Activated CD8-positive, alpha-beta T cell treated with anti-CD3 and anti-CD28 coated beads, Interleukin-2, amount 10 ng/mL, durations not matched to agents 7 days and 5 days (primary cell): ENCODE measurements at regions not wholly inside any gene's neighbourhood (a gene's known extent, or its start where the extent isn't known, plus 50 kb on each side); places are given as distances from the start of the nearest gene placed in this dataset.

Source experiments
- ATAC-seq: fragments of 150-1000 bp; cut with Tn5 transposase; one replicate; pipeline ENCODE4 v1.10.0; 2021; ENCODE audit warnings: moderate library complexity
- CTCF ChIA-PET: fragments of 350-600 bp; sonication (Branson Sonifier 250); formaldehyde crosslinking; loops from one replicate; lab custom pipeline; 2021; ENCODE audit warnings: antibody characterized with exemption; lab: Charles Lee
- POLR2A ChIA-PET: fragments of 350-600 bp; sonication (Branson Sonifier 250); formaldehyde crosslinking; loops from one replicate; lab custom pipeline; 2021; ENCODE audit warnings: antibody characterized with exemption; lab: Charles Lee
- DNase-seq: peaks from one replicate; pipeline ENCODE4 v3.0.0-alpha.2; 2020
- H3K27ac Mint-ChIP-seq: one replicate; pipeline ENCODE4 v1.8.0; 2021; ENCODE audit warnings: mild to moderate bottlenecking, mixed read lengths
- H3K27me3 Mint-ChIP-seq: one replicate; pipeline ENCODE4 v1.8.0; 2021; ENCODE audit warnings: low read depth, mixed read lengths
- H3K36me3 Mint-ChIP-seq: one replicate; pipeline ENCODE4 v1.8.0; 2021; ENCODE audit warnings: low read depth, mixed read lengths
- H3K4me1 Mint-ChIP-seq: one replicate; pipeline ENCODE4 v1.8.0; 2021; ENCODE audit warnings: low read depth, mixed read lengths
- H3K4me3 Mint-ChIP-seq: one replicate; pipeline ENCODE4 v1.8.0; 2021; ENCODE audit warnings: mild to moderate bottlenecking, mixed read lengths
- H3K9me3 Mint-ChIP-seq: one replicate; pipeline ENCODE4 v1.8.0; 2022; ENCODE audit warnings: mixed read lengths; ENCODE audit not compliant: insufficient read depth

- CTCF ChIA-PET, result interaction anchor here (1.8 kb wide), 1 partner anchor 9 kb away, joined by 4 read pairs; no protein-coding TSS in a partner anchor
Measured at GRCh38 chr2:103152556-103152955, 390.7 kb downstream of the TMEM182 start.

GRCh38 chr2:103153580-103154284, 391.9 kb downstream of the TMEM182 start:
- no peaks in the 10 kb centered on the region for H3K36me3 Mint-ChIP-seq
- H3K4me1 Mint-ChIP-seq, result peaks cover 14% of the 10 kb centered on the region
- no peak overlapping the region for H3K4me3 Mint-ChIP-seq
- peaks cover 24% of the 10 kb centered on the region for H3K27me3 Mint-ChIP-seq
- ATAC-seq (no peak), DNase-seq (no peak)
- ChIA-PET CTCF (no interaction called here), POLR2A (no interaction called here)
- no peaks in the 10 kb centered on the region for H3K9me3 Mint-ChIP-seq
- H3K27ac Mint-ChIP-seq, result no peak overlapping the region

More at GRCh38 chr2:103152556-103152955, 390.7 kb downstream of the TMEM182 start:
- H3K9me3 Mint-ChIP-seq, result no peaks in the 10 kb centered on the region
- no peak for ATAC-seq
- peaks cover 14% of the 10 kb centered on the region for H3K4me1 Mint-ChIP-seq
- H3K4me3 Mint-ChIP-seq, result no peak overlapping the region
- no peak for DNase-seq
- H3K27ac Mint-ChIP-seq, result no peak overlapping the region
- peaks cover 25% of the 10 kb centered on the region for H3K27me3 Mint-ChIP-seq
- POLR2A ChIA-PET, result no interaction called here
- H3K36me3 Mint-ChIP-seq, result no peaks in the 10 kb centered on the region

- peaks cover 29% of the 10 kb centered on the region for H3K27me3 Mint-ChIP-seq
- no peaks in the 10 kb centered on the region for H3K36me3 Mint-ChIP-seq
- ChIA-PET CTCF (no interaction called here), POLR2A (no interaction called here)
- ATAC-seq (no peak), DNase-seq (no peak)
- no peak overlapping the region for H3K4me3 Mint-ChIP-seq
- no peak overlapping the region for H3K27ac Mint-ChIP-seq
- peaks cover 10% of the 10 kb centered on the region for H3K4me1 Mint-ChIP-seq
- no peaks in the 10 kb centered on the region for H3K9me3 Mint-ChIP-seq
Measured at GRCh38 chr2:103155308-103155707, 393.5 kb downstream of the TMEM182 start.

- ATAC-seq, result no peak
- H3K36me3 Mint-ChIP-seq, result no peaks in the 10 kb centered on the region
- H3K27me3 Mint-ChIP-seq, result peaks cover 25% of the 10 kb centered on the region
- H3K9me3 Mint-ChIP-seq, result no peaks in the 10 kb centered on the region
- ChIA-PET CTCF (no interaction called here), POLR2A (interaction anchor here (0.6 kb wide), 1 partner anchor 8 kb away, joined by 3 read pairs; no protein-coding TSS in a partner anchor)
- H3K4me1 Mint-ChIP-seq, result no peaks in the 10 kb centered on the region
- H3K4me3 Mint-ChIP-seq, result no peak overlapping the region
- no peak overlapping the region for H3K27ac Mint-ChIP-seq
- no peak for DNase-seq
Measured at GRCh38 chr2:103159018-103159417, 397.2 kb downstream of the TMEM182 start.

- no peak for ATAC-seq
- Mint-ChIP-seq H3K9me3 (no peaks in the 10 kb centered on the region), H3K4me1 (no peaks in the 10 kb centered on the region), H3K27me3 (peaks cover 8% of the 10 kb centered on the region), H3K36me3 (no peaks in the 10 kb centered on the region), H3K4me3 (no peak overlapping the region), H3K27ac (no peak overlapping the region)
- DNase-seq, result peak; percentile 25
- CTCF ChIA-PET, result interaction anchor here (0.7 to 2.6 kb wide), 11 partner anchors 9 to 1711 kb away, joined by 3 to 13 read pairs (median 5); no protein-coding TSS in a partner anchor
- POLR2A ChIA-PET, result no interaction called here
Measured at GRCh38 chr2:103161456-103162289, 399.8 kb downstream of the TMEM182 start.

GRCh38 chr2:103164748-103165147, 402.9 kb downstream of the TMEM182 start:
- H3K27me3 Mint-ChIP-seq, result peaks cover 7% of the 10 kb centered on the region
- ATAC-seq (no peak), DNase-seq (no peak)
- no peak overlapping the region for H3K27ac Mint-ChIP-seq
- POLR2A ChIA-PET, result no interaction called here
- no peak overlapping the region for H3K4me3 Mint-ChIP-seq
- no peaks in the 10 kb centered on the region for H3K4me1 Mint-ChIP-seq
- no peaks in the 10 kb centered on the region for H3K36me3 Mint-ChIP-seq
- CTCF ChIA-PET, result no interaction called here
- H3K9me3 Mint-ChIP-seq, result no peaks in the 10 kb centered on the region

- Mint-ChIP-seq H3K4me3 (no peak overlapping the region), H3K27ac (no peak overlapping the region), H3K4me1 (no peaks in the 10 kb centered on the region), H3K36me3 (no peaks in the 10 kb centered on the region), H3K27me3 (peaks cover 2% of the 10 kb centered on the region), H3K9me3 (no peaks in the 10 kb centered on the region)
- POLR2A ChIA-PET, result no interaction called here
- DNase-seq (no peak), ATAC-seq (no peak)
- CTCF ChIA-PET, result no interaction called here
Measured at GRCh38 chr2:103165836-103166235, 404.0 kb downstream of the TMEM182 start.

GRCh38 chr2:103166456-103167324, 404.9 kb downstream of the TMEM182 start:
- ChIA-PET CTCF (no interaction called here), POLR2A (no interaction called here)
- Mint-ChIP-seq H3K27me3 (no peaks in the 10 kb centered on the region), H3K4me1 (no peaks in the 10 kb centered on the region), H3K27ac (no peak overlapping the region), H3K4me3 (no peak overlapping the region), H3K9me3 (no peaks in the 10 kb centered on the region), H3K36me3 (no peaks in the 10 kb centered on the region)
- ATAC-seq, result no peak
- no peak for DNase-seq

GRCh38 chr2:103167599-103167998, 405.8 kb downstream of the TMEM182 start:
- Mint-ChIP-seq H3K27ac (no peak overlapping the region), H3K4me3 (no peak overlapping the region), H3K27me3 (no peaks in the 10 kb centered on the region), H3K36me3 (no peaks in the 10 kb centered on the region), H3K4me1 (no peaks in the 10 kb centered on the region), H3K9me3 (no peaks in the 10 kb centered on the region)
- ATAC-seq, result no peak
- CTCF ChIA-PET, result no interaction called here
- no peak for DNase-seq
- POLR2A ChIA-PET, result no interaction called here

- ATAC-seq, result no peak
- CTCF ChIA-PET, result interaction anchor here (3.1 kb wide), 1 partner anchor 9 kb away, joined by 11 read pairs; no protein-coding TSS in a partner anchor
- POLR2A ChIA-PET, result no interaction called here
- Mint-ChIP-seq H3K9me3 (no peaks in the 10 kb centered on the region), H3K27me3 (no peaks in the 10 kb centered on the region), H3K27ac (no peak overlapping the region), H3K4me1 (no peaks in the 10 kb centered on the region), H3K4me3 (no peak overlapping the region), H3K36me3 (no peaks in the 10 kb centered on the region)
- DNase-seq, result no peak
Measured at GRCh38 chr2:103169861-103170260, 408.0 kb downstream of the TMEM182 start.

GRCh38 chr2:103172821-103173220, 411.0 kb downstream of the TMEM182 start:
- Mint-ChIP-seq H3K27me3 (no peaks in the 10 kb centered on the region), H3K9me3 (no peaks in the 10 kb centered on the region), H3K27ac (no peak overlapping the region), H3K36me3 (no peaks in the 10 kb centered on the region), H3K4me3 (no peak overlapping the region), H3K4me1 (no peaks in the 10 kb centered on the region)
- DNase-seq (no peak), ATAC-seq (no peak)
- POLR2A ChIA-PET, result no interaction called here
- CTCF ChIA-PET, result interaction anchor here (2.6 kb wide), 1 partner anchor 11 kb away, joined by 9 read pairs; no protein-coding TSS in a partner anchor
